Panc1 (cell line): ENCODE measurements at regions not wholly inside any gene's neighbourhood (a gene's known extent, or its start where the extent isn't known, plus 50 kb on each side); places are given as distances from the start of the nearest gene placed in this dataset.

ENCODE experiments used
- ATAC-seq: fragments of 200-7000 bp; cut with Tn5 transposase; 2 replicates; pipeline ENCODE4 v1.9.1; 2020; ENCODE audit warnings: mild to moderate bottlenecking, moderate library complexity
- BruUV-seq: library from RNA; stranded (reverse); fragments of 400-500 nt; replicated peaks from 2 replicates; lab custom pipeline; 2021; lab: Mats Ljungman, UMichigan
- CTCF ChIA-PET: fragments of 300-600 bp; sonication (Branson Sonifier 250); formaldehyde crosslinking; loops from one replicate; lab custom pipeline; 2022; ENCODE audit warnings: antibody characterized with exemption; lab: Charles Lee
- POLR2A ChIA-PET: fragments of 300-600 bp; sonication (Branson Sonifier 250); formaldehyde crosslinking; loops from one replicate; lab custom pipeline; 2022; ENCODE audit warnings: antibody characterized with exemption; lab: Charles Lee
- DNase-seq: peaks from one replicate; pipeline ENCODE4 v3.0.0-alpha.2; 2010; ENCODE audit warnings: low read depth, low spot score
- H3K27ac ChIP-seq: 2 replicates; pipeline ENCODE4 v1.5.1; 2011; ENCODE audit warnings: mild to moderate bottlenecking, low read length, inconsistent platforms
- H3K27me3 ChIP-seq: fragments of 200-500 bp; sonication (Bioruptor generic); 2 replicates; pipeline ENCODE4 v1.6.0; 2014; ENCODE audit warnings: low read length, inconsistent platforms; ENCODE audit not compliant: control insufficient read depth, insufficient read depth
- H3K36me3 ChIP-seq: fragments of 200-500 bp; sonication (Bioruptor generic); 2 replicates; pipeline ENCODE4 v1.5.1; 2014; ENCODE audit warnings: inconsistent platforms, mild to moderate bottlenecking, low read length, moderate library complexity; ENCODE audit not compliant: control insufficient read depth, insufficient read depth
- H3K4me1 ChIP-seq: 2 replicates; pipeline ENCODE4 v1.5.1; 2011; ENCODE audit warnings: inconsistent platforms, mild to moderate bottlenecking, low read length, moderate library complexity; ENCODE audit not compliant: control insufficient read depth, insufficient read depth
- H3K4me3 ChIP-seq, 2 experiments: 2 replicates each; pipeline ENCODE4 v1.5.1; 2011 to 2012; ENCODE audit warnings: low read depth in 2 of 2, low read length in 2 of 2, mild to moderate bottlenecking in 2 of 2, inconsistent platforms in 1 of 2, moderate library complexity in 1 of 2
- H3K9me3 ChIP-seq: fragments of 200-500 bp; sonication (Bioruptor generic); 2 replicates; pipeline ENCODE4 v1.5.1; 2014; ENCODE audit warnings: low read depth, mild to moderate bottlenecking, inconsistent platforms, low read length, moderate library complexity; ENCODE audit not compliant: control insufficient read depth, insufficient read depth
- POLR2AphosphoS5 ChIP-seq: IDR thresholded peaks from 2 replicates; pipeline ENCODE4 v1.6.1; 2012; ENCODE audit warnings: mild to moderate bottlenecking, low read depth, low read length, moderate library complexity
- SIN3A ChIP-seq: IDR thresholded peaks from 2 replicates; pipeline ENCODE4 v1.6.1; 2012; ENCODE audit warnings: low read depth, mild to moderate bottlenecking, low read length, moderate library complexity, borderline replicate concordance; ENCODE audit not compliant: insufficient read depth
- TCF7L2 ChIP-seq: IDR thresholded peaks from 2 replicates; pipeline ENCODE4 v1.6.1; 2011; ENCODE audit warnings: mild to moderate bottlenecking, low read depth, low read length, inconsistent platforms
- in situ Hi-C: cut with HindIII; loops from 2 replicates; pipeline ENCODE4 v1.10.0; 2016; ENCODE audit warnings: low sequenced_read_pairs, low pct_unique_long_range_greater_than_20kb
- intact Hi-C: fragments of 100-400 bp; cut with micrococcal nuclease; formaldehyde crosslinking; loops from one replicate; pipeline ENCODE4 v1.10.0; 2022; ENCODE audit not compliant: unreplicated experiment
- TF ChIP-seq, protein P1 (sequence below), 2 experiments: IDR thresholded peaks; 2 replicates each; pipeline ENCODE4 v1.6.1; 2011 to 2012; ENCODE audit warnings: low read depth in 2 of 2, control low read depth in 1 of 2, low read length in 1 of 2, mild to moderate bottlenecking in 1 of 2, moderate library complexity in 1 of 2; ENCODE audit not compliant: insufficient read depth in 1 of 2
- TF ChIP-seq, protein P2 (sequence below): fragments of 450-650 bp; IDR thresholded peaks from 2 replicates; pipeline ENCODE4 v1.5.1; 2017; ENCODE audit warnings: mild to moderate bottlenecking

DNA sequence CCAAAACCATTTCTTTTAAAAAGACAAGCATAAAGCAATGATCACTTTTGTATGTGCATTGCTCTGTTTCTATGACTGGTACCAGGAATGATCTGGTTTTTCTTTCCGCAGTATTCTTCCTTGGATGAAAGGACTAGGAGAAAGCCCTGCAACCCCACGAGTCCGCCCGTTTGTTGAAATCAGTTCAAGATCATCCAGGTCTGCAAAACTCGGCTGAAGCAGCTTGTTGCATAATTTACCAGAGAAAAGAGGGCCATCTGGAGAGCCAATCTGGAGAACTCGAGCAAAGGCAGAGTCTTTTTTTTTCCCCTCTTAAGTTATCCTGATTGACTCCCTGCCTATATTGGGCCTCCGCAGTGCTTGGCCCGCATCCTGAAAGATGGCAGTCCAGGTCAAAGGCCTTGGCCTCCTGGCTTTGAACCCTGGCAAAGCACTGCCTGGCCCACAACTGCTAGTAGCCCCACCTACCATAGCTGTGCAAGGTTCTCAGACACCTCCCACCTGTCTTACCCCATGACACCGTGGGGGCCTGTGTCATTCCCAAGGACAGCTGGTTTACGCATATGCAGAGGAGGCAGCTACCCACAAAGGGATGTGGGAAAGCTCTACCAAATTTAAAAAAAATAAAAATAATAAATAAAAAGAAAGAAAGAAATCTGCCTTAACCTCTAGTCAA, 572.2 kb downstream of the INHBA start:
- ChIA-PET POLR2A (no interaction called here), CTCF (no interaction called here)
- H3K36me3 ChIP-seq, result no peaks in the 10 kb centered on the region
- no peak for TF ChIP-seq SIN3A
- TF ChIP-seq, protein P1, sequence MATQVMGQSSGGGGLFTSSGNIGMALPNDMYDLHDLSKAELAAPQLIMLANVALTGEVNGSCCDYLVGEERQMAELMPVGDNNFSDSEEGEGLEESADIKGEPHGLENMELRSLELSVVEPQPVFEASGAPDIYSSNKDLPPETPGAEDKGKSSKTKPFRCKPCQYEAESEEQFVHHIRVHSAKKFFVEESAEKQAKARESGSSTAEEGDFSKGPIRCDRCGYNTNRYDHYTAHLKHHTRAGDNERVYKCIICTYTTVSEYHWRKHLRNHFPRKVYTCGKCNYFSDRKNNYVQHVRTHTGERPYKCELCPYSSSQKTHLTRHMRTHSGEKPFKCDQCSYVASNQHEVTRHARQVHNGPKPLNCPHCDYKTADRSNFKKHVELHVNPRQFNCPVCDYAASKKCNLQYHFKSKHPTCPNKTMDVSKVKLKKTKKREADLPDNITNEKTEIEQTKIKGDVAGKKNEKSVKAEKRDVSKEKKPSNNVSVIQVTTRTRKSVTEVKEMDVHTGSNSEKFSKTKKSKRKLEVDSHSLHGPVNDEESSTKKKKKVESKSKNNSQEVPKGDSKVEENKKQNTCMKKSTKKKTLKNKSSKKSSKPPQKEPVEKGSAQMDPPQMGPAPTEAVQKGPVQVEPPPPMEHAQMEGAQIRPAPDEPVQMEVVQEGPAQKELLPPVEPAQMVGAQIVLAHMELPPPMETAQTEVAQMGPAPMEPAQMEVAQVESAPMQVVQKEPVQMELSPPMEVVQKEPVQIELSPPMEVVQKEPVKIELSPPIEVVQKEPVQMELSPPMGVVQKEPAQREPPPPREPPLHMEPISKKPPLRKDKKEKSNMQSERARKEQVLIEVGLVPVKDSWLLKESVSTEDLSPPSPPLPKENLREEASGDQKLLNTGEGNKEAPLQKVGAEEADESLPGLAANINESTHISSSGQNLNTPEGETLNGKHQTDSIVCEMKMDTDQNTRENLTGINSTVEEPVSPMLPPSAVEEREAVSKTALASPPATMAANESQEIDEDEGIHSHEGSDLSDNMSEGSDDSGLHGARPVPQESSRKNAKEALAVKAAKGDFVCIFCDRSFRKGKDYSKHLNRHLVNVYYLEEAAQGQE (IDR thresholded peaks at IDR 0.05; ENCODE audit: insufficient read depth in 1 of 2, low read depth in 2 of 2, low read length in 1 of 2), result no peak
- no peak for TF ChIP-seq POLR2AphosphoS5
- TF ChIP-seq, protein P2, sequence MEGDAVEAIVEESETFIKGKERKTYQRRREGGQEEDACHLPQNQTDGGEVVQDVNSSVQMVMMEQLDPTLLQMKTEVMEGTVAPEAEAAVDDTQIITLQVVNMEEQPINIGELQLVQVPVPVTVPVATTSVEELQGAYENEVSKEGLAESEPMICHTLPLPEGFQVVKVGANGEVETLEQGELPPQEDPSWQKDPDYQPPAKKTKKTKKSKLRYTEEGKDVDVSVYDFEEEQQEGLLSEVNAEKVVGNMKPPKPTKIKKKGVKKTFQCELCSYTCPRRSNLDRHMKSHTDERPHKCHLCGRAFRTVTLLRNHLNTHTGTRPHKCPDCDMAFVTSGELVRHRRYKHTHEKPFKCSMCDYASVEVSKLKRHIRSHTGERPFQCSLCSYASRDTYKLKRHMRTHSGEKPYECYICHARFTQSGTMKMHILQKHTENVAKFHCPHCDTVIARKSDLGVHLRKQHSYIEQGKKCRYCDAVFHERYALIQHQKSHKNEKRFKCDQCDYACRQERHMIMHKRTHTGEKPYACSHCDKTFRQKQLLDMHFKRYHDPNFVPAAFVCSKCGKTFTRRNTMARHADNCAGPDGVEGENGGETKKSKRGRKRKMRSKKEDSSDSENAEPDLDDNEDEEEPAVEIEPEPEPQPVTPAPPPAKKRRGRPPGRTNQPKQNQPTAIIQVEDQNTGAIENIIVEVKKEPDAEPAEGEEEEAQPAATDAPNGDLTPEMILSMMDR, result no peak
- no peak for TF ChIP-seq TCF7L2
- no TSS peak for BruUV-seq
- no peak for DNase-seq
- H3K27me3 ChIP-seq, result no peaks in the 10 kb centered on the region
- no peak overlapping the region for H3K4me3 ChIP-seq
- H3K27ac ChIP-seq, result no peak overlapping the region
- no peak for ATAC-seq
- no peaks in the 10 kb centered on the region for H3K4me1 ChIP-seq
- in situ Hi-C loops (no loop called here), intact Hi-C loops (no loop called here)
- no peaks in the 10 kb centered on the region for H3K9me3 ChIP-seq

DNA sequence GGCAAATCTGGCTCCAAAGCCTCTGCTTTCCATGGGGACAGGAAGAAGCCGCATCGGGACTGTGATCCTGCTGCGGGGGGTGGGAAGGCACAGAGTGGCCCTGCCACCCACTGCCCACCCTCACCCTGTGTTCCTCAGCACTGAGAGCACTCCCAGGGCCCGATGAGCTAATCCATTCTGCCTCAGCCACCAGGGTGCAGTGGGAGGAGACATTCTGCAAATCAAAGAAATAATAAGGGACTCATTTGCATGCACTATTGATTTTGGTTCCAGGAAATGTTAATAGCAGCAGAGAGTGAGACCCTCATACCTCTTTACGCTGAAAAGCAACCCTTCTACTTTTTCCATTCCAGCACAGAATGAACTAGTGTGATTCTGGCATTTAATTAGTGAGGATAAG, 572.8 kb downstream of the INHBA start:
- ChIA-PET POLR2A (no interaction called here), CTCF (no interaction called here)
- in situ Hi-C loops, result no loop called here
- ATAC-seq (no peak), DNase-seq (no peak)
- no peaks in the 10 kb centered on the region for H3K27me3 ChIP-seq
- no peaks in the 10 kb centered on the region for H3K36me3 ChIP-seq
- H3K4me3 ChIP-seq, result no peak overlapping the region
- H3K9me3 ChIP-seq, result no peaks in the 10 kb centered on the region
- BruUV-seq, result no TSS peak
- TF ChIP-seq, protein P2, result no peak
- TF ChIP-seq SIN3A, result no peak
- no peak for TF ChIP-seq POLR2AphosphoS5
- TF ChIP-seq, protein P1 (IDR thresholded peaks at IDR 0.05; ENCODE audit: insufficient read depth in 1 of 2, low read depth in 2 of 2, low read length in 1 of 2), result no peak
- no peak for TF ChIP-seq TCF7L2
- intact Hi-C loops, result no loop called here
- H3K4me1 ChIP-seq, result no peaks in the 10 kb centered on the region
- H3K27ac ChIP-seq, result no peak overlapping the region
